Ovary (tissue), 3 donors: ENCODE measurements at regions not wholly inside any gene's neighbourhood (a gene's known extent, or its start where the extent isn't known, plus 50 kb on each side); places are given as distances from the start of the nearest gene placed in this dataset.

Experiments
- EP300 ChIP-seq: sonication (generic); formaldehyde crosslinking; IDR thresholded peaks from one replicate; pipeline ENCODE4 v1.6.1; 2017; ENCODE audit warnings: antibody characterized with exemption
- POLR2A ChIP-seq: fragments of 450-650 bp; IDR thresholded peaks from one replicate; pipeline ENCODE4 v1.6.1; 2017; ENCODE audit warnings: antibody characterized with exemption, mild to moderate bottlenecking, moderate library complexity
- TF ChIP-seq, protein P1 (sequence below), 3 donors: fragments of 450-650 bp in 2 of 3; fragments of 200-600 bp in 1 of 3; IDR thresholded peaks; one replicate each; pipeline versions ENCODE4 v1.5.1 to v1.8.0; 2016 to 2022; ENCODE audit warnings: antibody characterized with exemption in 3 of 3, mild to moderate bottlenecking in 1 of 3
- donor health status: DM: no; HTN: no; CAD: no.

DNA sequence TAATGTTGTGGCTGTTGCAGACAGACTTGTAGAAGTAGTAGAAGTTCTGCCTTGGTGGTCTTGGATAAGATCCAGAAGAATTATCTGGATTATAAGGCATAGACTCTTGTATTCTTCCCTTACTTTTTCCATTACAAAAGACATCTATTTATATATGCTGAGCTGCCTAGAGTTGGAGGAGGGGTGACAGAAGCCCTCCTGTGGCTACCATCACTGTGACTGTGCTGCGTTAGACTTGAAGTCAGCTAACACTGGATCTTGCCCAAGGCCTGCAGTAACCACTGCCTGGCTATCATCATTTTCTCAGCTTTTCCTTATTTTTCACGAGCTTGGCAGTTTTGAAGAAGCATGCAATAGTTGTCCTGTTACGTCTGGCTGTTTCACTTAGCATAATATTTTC lies 684.8 kb upstream of the BCHE start:
- TF ChIP-seq, protein P1, sequence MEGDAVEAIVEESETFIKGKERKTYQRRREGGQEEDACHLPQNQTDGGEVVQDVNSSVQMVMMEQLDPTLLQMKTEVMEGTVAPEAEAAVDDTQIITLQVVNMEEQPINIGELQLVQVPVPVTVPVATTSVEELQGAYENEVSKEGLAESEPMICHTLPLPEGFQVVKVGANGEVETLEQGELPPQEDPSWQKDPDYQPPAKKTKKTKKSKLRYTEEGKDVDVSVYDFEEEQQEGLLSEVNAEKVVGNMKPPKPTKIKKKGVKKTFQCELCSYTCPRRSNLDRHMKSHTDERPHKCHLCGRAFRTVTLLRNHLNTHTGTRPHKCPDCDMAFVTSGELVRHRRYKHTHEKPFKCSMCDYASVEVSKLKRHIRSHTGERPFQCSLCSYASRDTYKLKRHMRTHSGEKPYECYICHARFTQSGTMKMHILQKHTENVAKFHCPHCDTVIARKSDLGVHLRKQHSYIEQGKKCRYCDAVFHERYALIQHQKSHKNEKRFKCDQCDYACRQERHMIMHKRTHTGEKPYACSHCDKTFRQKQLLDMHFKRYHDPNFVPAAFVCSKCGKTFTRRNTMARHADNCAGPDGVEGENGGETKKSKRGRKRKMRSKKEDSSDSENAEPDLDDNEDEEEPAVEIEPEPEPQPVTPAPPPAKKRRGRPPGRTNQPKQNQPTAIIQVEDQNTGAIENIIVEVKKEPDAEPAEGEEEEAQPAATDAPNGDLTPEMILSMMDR (IDR thresholded peaks at IDR 0.05) = no peak
- no peak for TF ChIP-seq EP300
- TF ChIP-seq POLR2A = no peak
